HG02759 (cell line): ENCODE measurements at regions not wholly inside any gene's neighbourhood (a gene's known extent, or its start where the extent isn't known, plus 50 kb on each side); places are given as distances from the start of the nearest gene placed in this dataset.

Source experiments
- ATAC-seq: cut with Tn5 transposase; IDR thresholded peaks from one replicate; pipeline ENCODE4 v1.9.1; 2021; ENCODE audit warnings: mild to moderate bottlenecking, moderate library complexity; ENCODE audit not compliant: unreplicated experiment

DNA sequence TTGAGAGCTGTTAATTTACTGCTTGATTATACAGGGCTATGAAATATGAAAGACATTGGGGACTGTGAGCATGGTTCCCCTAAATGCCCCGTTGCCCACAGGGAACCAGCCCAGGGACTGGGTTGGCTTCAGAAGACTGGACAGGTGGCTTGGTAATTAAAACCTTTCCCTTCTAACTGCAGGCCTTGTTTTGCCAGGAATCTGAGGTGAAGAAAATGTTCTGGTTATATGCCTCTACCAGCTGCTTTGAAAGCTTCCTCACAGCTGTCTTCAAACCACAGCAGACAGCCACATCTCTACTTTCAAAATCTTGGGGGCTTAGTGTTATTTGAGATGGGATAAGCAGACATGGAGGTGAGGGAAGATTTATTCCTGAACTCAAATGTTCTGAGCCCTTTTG lies 153.3 kb upstream of the SPRY4 start:
- no peak for ATAC-seq

- ATAC-seq: no peak
Measured at GRCh38 chr5:142475102-142475513, 150.3 kb upstream of the SPRY4 start.

DNA sequence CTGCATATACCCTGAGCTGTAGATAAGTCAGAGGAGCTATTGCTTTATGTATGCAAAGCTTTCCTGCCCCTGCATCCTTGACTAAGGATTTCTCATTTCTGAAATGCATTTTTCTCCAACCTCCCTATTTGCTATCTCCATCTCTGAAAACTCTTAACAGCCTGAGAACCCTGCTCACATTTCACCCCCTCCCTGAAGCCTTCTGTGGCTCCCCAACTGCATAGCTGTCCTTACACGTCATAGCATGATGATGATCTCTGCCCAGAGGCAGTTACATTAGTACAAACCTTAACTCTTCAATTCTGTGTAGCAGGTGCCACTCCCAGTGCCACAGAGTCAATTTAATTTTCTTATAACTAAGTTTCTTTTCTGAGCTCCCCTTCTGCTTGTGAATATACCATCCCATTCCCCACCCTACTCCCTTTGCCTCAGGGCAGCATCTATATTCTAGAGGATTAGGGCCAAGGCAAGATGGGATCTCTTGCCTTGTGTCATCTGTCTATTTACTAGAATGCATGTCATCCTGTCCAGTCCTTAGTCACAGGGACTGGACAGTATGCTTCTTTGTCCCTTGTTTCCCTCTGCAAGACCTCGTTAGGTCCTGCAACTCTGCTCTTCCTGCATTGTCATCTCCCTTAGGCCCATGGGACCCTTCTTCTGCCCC lies 149.7 kb upstream of the SPRY4 start:
- no peak for ATAC-seq

DNA sequence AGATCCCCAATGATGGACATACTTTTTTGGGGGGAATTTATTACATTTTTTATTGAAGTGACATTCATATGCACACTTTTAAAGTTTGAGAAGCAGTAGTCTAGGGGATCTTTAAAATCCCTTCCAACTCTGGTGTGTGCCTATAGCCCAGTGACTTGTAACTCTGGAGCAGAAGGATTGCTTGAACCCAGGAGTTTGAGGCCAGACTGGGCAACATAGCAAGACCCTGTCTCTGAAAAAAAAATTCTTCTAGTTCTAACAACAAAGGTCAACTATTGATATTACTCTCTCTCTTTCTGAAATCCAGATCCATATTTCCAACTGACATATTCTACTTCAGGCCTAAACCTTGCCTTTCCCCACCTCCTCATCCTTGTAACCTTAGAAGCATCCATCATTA lies 148.2 kb upstream of the SPRY4 start:
- ATAC-seq: no peak

GRCh38 chr5:142472306-142472951 lies 147.6 kb upstream of the SPRY4 start:
- no peak for ATAC-seq

GRCh38 chr5:142466195-142466971 lies 141.6 kb upstream of the SPRY4 start:
- no peak for ATAC-seq

DNA sequence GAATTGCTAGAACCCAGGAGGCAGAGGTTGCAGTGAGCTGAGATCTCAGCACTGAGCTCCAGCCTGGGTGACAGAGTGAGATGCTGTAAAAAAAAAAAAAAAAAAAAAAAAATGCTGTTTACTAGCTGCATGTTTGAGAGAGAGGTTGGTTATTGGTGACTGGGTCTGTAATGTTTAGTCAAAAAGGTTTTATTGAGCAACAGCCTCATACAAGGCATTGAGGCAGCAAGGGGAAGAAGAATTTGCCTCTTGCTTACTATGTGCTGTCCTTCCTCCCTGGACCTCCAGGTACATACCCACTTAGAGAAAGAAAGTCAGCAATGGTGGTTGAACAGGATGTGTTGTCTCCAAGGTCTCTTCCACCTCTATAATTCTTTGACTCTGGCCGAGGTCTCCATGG lies 140.7 kb upstream of the SPRY4 start:
- no peak for ATAC-seq

GRCh38 chr5:142463904-142464303 lies 139.1 kb upstream of the SPRY4 start:
- ATAC-seq: no peak

- ATAC-seq: no peak
Measured at GRCh38 chr5:142461028-142461590, 136.3 kb upstream of the SPRY4 start.

- ATAC-seq: no peak
Measured at GRCh38 chr5:142459209-142459608, 134.4 kb upstream of the SPRY4 start.

DNA sequence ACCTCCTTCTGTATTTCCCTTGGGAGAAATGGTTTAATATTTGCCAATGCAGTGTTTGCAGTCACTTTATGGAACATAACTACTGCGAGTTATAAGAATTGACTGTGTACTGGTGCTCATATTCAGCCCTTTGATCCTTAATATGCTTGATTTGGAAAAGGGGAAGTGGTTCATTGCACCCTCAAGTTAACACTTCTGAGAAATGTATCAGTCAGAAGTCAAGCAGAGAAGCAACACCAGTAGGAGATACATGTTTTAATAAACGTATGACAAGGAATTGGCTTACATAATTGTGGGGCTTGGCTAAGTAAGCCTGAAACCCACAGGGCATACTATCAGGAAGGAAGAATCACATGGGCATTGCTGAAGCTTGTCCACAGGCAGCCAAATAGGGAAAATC lies 131.0 kb upstream of the SPRY4 start:
- ATAC-seq: no peak

DNA sequence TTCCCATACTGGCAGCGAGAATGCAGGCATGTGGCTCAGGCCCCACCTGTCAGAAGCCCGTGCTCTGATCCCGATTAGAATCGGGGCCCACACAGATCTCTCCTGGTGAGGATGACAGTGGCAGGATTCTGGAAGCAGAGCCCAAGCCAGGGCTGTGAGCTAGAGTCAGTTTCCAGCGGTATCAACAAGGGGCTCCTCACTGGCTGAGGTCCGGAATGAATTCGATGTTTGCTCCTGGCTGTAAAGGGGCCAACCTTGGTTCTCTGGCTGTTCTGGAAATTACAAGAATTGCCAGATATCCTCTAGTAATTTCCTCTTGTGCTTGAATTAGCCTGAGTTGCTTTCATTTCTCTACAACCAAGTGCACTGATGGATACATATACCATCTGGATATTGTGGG lies 129.1 kb upstream of the SPRY4 start:
- no peak for ATAC-seq

- ATAC-seq: no peak
Measured at GRCh38 chr5:142450419-142450818, 125.6 kb upstream of the SPRY4 start.

DNA sequence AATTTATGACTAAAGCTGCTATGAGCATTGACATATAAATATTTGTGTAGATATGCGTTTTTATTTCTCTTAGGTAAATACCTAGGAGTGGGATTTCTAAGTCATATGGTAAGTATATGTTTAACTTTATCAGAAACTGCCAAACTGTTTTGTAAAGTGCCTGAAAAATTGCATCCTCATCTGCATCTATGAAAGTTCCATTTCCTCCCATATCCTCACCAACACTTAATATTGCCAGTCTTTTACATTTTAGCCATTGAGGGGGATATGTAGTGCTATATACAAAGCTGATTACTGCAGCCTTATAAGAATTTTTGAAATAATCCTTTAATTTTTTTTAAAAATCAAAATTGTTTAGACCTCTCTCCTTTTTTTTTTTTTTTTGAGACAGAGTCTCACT lies 123.1 kb upstream of the SPRY4 start:
- ATAC-seq: no peak

DNA sequence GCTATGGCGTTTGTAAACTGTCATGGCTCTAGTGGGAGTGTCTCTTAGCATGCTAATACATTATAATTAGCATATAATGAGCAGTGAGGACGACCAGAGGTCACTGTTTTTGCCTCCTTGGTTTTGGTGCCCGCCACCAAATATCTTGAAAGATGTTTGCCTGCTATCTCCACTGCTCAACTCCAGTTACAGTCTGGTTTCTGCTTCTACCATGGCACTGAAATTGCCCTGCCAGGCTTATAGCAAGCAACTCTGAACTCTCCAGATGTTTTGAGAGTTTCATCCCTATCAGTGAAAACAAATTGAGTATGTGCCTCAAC lies 122.1 kb upstream of the SPRY4 start:
- ATAC-seq: no peak

DNA sequence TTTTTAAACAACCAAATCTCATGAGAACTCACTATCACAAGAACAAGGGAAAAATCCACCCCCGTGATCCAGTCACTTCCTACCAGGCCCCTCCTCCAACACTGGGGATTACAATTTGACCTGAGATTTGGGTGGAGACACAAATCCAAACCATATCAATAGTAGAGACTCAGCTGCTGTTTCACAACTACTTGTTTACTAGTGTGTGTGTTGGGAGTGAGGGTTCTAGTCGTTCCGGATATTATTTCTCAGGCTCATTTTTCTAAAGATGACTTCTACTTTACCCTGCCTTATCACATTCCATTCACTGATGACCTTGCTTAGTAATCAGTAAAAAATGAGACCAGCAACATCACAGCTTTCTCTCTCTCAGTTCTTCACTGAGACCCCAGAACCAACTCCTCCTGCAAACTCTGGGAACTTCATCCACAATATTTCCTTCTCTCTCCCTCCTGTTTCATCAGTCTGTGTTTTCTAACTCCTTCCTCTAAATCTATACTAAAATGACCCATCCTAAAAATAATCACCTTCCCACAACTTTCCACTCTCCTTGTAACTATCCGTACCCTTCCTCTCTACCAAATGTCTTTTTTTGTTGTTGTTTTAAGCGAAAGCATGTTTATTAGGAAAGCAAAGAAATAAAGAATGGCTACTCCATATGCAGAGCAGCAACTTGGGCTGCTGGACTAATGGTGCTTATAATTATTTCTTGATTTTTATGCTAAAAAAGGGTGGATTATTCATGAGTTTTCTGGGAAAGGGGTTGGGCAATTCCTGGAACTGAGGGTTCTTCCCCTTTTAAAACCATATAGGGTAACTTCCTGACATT lies 121.5 kb upstream of the SPRY4 start:
- no peak for ATAC-seq

- no peak for ATAC-seq
Measured at GRCh38 chr5:142445266-142445665, 120.4 kb upstream of the SPRY4 start.

GRCh38 chr5:142441616-142442015 lies 116.8 kb upstream of the SPRY4 start:
- no peak for ATAC-seq

- no peak for ATAC-seq
Measured at GRCh38 chr5:142439207-142439860, 114.5 kb upstream of the SPRY4 start.

DNA sequence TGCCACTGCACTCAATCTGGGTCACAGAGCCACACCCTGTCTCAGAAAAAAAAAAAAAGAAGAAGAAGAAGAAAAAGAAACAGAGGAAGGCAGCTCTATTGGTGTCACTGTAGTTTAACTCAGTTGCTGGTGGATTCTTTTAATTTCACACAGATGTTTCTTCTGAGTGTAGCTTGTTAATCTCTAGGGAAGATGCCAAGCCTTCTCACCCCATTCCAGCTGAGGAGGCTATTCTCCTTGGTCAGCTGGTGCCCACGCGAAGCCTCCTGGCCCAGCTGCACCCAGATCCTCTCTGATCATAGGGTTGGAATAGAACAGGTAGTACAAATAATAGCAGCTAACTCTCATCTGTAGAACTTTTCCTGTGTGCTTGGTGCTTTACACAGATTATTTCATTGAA lies 113.8 kb upstream of the SPRY4 start:
- ATAC-seq: no peak

GRCh38 chr5:142437563-142437962 lies 112.7 kb upstream of the SPRY4 start:
- no peak for ATAC-seq
